ENCODE measurements at regions not wholly inside any gene's neighbourhood (a gene's known extent, or its start where the extent isn't known, plus 50 kb on each side); places are given as distances from the start of the nearest gene placed in this dataset.

DNA sequence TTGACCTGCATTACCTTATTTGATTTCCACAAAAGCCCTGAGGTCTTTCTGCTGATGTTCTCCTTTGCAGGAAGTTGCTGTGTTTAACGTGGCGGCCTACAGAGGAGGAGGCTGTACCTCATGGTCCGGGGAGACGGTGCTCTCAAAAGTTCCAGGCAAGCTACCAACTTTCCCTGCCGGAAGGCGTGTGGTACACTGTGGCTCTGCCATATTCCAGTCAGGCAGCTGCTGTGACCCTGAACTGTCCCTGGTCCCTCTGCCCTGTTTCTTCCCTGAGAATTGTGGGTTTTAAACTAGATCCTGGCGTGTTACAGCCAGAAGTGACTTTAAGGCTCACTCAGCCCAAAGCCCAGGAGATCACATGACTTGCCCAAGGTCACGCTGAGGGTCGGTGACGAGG lies 139.2 kb downstream of the TEX36 start:
- no peak for TF ChIP-seq CTCF (IDR thresholded peaks at IDR 0.05)
- no peak for TF ChIP-seq POLR2A (IDR thresholded peaks at IDR 0.05)
- TF ChIP-seq EP300 (IDR thresholded peaks at IDR 0.05): no peak
